CD14-positive monocyte (primary cell): ENCODE measurements at regions not wholly inside any gene's neighbourhood (a gene's known extent, or its start where the extent isn't known, plus 50 kb on each side); places are given as distances from the start of the nearest gene placed in this dataset.

ENCODE experiments used
- DNase-seq, 3 donors: peaks; one replicate each; pipeline ENCODE4 v3.0.0-alpha.2; 2011 to 2022
- H2AFZ ChIP-seq: 2 replicates; pipeline ENCODE4 v1.6.0; 2012; ENCODE audit warnings: mild to moderate bottlenecking, low read depth, low read length, inconsistent platforms; ENCODE audit not compliant: insufficient read depth, poor library complexity, severe bottlenecking
- H3K27ac ChIP-seq, 2 donors: 1 replicate in 1 of 2; 2 replicates in 1 of 2; pipeline ENCODE4 v1.5.1; 2012 to 2013; ENCODE audit warnings: low read length in 2 of 2, control low read depth in 1 of 2, inconsistent platforms in 1 of 2, low read depth in 1 of 2, mild to moderate bottlenecking in 1 of 2
- H3K27me3 ChIP-seq, 2 donors: one replicate each; pipeline versions ENCODE4 v1.6.0 to v1.6.1; 2011 to 2013; ENCODE audit warnings: low read length in 2 of 2; ENCODE audit not compliant: control insufficient read depth in 2 of 2, insufficient read depth in 2 of 2
- H3K36me3 ChIP-seq, 2 donors: replicated peaks in 1 of 2; 1 replicate in 1 of 2; 2 replicates in 1 of 2; pipeline versions ENCODE4 v1.5.1 to v1.6.1; 2012 to 2013; ENCODE audit warnings: low read length in 2 of 2, control low read depth in 1 of 2, inconsistent platforms in 1 of 2, mild to moderate bottlenecking in 1 of 2; ENCODE audit not compliant: insufficient read depth in 2 of 2, control insufficient read depth in 1 of 2
- H3K4me1 ChIP-seq, 2 donors: 1 replicate in 1 of 2; 2 replicates in 1 of 2; pipeline versions ENCODE4 v1.5.1 to v1.6.1; 2012 to 2013; ENCODE audit warnings: low read length in 2 of 2, control low read depth in 1 of 2, inconsistent platforms in 1 of 2, mild to moderate bottlenecking in 1 of 2, moderate library complexity in 1 of 2; ENCODE audit not compliant: insufficient read depth in 2 of 2, control insufficient read depth in 1 of 2
- H3K4me2 ChIP-seq: replicated peaks from 2 replicates; pipeline ENCODE3; 2012; ENCODE audit warnings: low read length, moderate library complexity, mild to moderate bottlenecking; ENCODE audit not compliant: poor library complexity, severe bottlenecking; ENCODE audit errors: extremely low read depth
- H3K4me3 ChIP-seq, 3 experiments: fragments of 200-600 bp in 1 of 3; sonication (generic) in 1 of 3; replicated peaks in 1 of 3; 1 replicate in 2 of 3; 2 replicates in 1 of 3; pipeline ENCODE4 v1.5.1; 2011 to 2013; ENCODE audit warnings: low read length in 3 of 3, mild to moderate bottlenecking in 3 of 3, control low read depth in 2 of 3, low read depth in 2 of 3, inconsistent platforms in 1 of 3, moderate library complexity in 1 of 3
- H3K79me2 ChIP-seq: 2 replicates; pipeline ENCODE4 v1.6.0; 2012; ENCODE audit warnings: mild to moderate bottlenecking, control low read depth, inconsistent platforms, low read length, moderate library complexity; ENCODE audit not compliant: insufficient read depth
- H3K9ac ChIP-seq: 2 replicates; pipeline ENCODE4 v1.6.0; 2017; ENCODE audit warnings: low read length, mild to moderate bottlenecking; ENCODE audit not compliant: insufficient read depth, poor library complexity, severe bottlenecking
- H3K9me3 ChIP-seq, 2 donors: replicated peaks in 1 of 2; 1 replicate in 1 of 2; 2 replicates in 1 of 2; pipeline versions ENCODE4 v1.5.1 to v1.6.1; 2012 to 2013; ENCODE audit warnings: low read length in 2 of 2, control low read depth in 1 of 2; ENCODE audit not compliant: control insufficient read depth in 1 of 2, insufficient read depth in 1 of 2
- H4K20me1 ChIP-seq: 2 replicates; pipeline ENCODE4 v1.6.0; 2012; ENCODE audit warnings: mild to moderate bottlenecking, low read length, control low read depth, moderate library complexity; ENCODE audit not compliant: insufficient read depth
- H3K27ac Mint-ChIP-seq, 7 donors: one replicate each; pipeline ENCODE4 v1.8.0; 2020; ENCODE audit warnings: mild to moderate bottlenecking in 7 of 7, mixed read lengths in 7 of 7, moderate library complexity in 6 of 7, inconsistent platforms in 2 of 7
- H3K27me3 Mint-ChIP-seq, 3 donors: one replicate each; pipeline ENCODE4 v1.8.0; 2021 to 2022; ENCODE audit warnings: low read depth in 3 of 3, mild to moderate bottlenecking in 3 of 3, mixed read lengths in 3 of 3, moderate library complexity in 3 of 3, inconsistent platforms in 1 of 3
- H3K36me3 Mint-ChIP-seq, 2 donors: one replicate each; pipeline ENCODE4 v1.8.0; 2020; ENCODE audit warnings: mixed read lengths in 2 of 2, inconsistent platforms in 1 of 2, mild to moderate bottlenecking in 1 of 2
- H3K4me1 Mint-ChIP-seq: one replicate; pipeline ENCODE4 v1.8.0; 2020; ENCODE audit warnings: mild to moderate bottlenecking, mixed read lengths
- H3K4me3 Mint-ChIP-seq, 2 donors: one replicate each; pipeline ENCODE4 v1.8.0; 2020; ENCODE audit warnings: mild to moderate bottlenecking in 2 of 2, mixed read lengths in 2 of 2, moderate library complexity in 1 of 2
- H3K9me3 Mint-ChIP-seq, 7 donors: one replicate each; pipeline ENCODE4 v1.8.0; 2020 to 2022; ENCODE audit warnings: mixed read lengths in 7 of 7, mild to moderate bottlenecking in 6 of 7, moderate library complexity in 6 of 7, inconsistent platforms in 2 of 7
- WGBS: methylation state at CpG from one replicate; pipeline ENCODE4 v1.1.5; 2013; ENCODE audit warnings: missing lambda C conversion rate; ENCODE audit not compliant: insufficient coverage; 5-methylcytosine and 5-hydroxymethylcytosine counted together
- intact Hi-C, 2 donors: fragments of 100-400 bp; cut with micrococcal nuclease; formaldehyde crosslinking; loops; one replicate each; pipeline versions ENCODE4 v1.15.0 to v1.15.1; 2023
- TF ChIP-seq, protein P1 (sequence below): fragments of 200-600 bp; IDR thresholded peaks from one replicate; pipeline ENCODE4 v1.8.0; 2022; ENCODE audit warnings: antibody characterized with exemption, mild to moderate bottlenecking

DNA sequence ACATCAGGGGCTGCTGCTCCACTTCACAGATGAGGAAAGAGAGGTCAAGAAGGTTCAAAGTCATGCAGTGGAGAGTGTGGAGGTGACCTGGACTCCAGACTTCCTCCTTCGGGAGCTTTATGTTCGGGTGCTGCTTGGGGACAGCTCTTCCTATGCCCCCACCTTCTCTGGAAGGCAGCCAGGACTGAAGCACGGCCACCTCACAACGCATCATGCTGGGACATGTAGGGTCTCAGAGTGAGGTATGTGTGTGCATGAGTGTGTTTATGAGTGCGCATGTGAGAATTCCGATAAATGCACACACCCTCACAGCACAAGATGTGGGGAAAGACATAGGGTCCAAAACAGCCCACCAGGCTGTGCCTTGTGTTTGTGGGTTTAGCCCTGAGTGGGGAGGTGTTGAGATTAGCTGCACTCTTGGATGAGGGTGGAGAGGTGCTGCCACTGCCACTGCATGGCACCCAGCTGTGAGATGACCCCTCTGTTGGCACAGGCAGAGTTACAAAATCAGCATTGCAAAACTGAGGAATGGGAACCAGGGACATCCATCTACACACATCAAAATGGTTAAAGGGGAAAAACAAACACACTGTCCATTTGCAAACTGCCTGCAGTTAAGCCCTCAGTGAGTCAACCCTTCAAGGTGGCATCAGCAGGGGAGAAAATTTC is 367.4 kb downstream of the SEC14L1 start:
- peaks cover 0 to 14% (median 12%) of the 10 kb centered on the region in 7 donors for H3K9me3 Mint-ChIP-seq
- Histone ChIP-seq H3K9me3 (peaks cover 5 to 8% of the 10 kb centered on the region in 2 donors), H3K4me1 (peaks cover 0 to 6% of the 10 kb centered on the region in 2 donors), H3K27me3 (no peaks in the 10 kb centered on the region), H3K36me3 (no peaks in the 10 kb centered on the region), H3K4me2 (no peak overlapping the region), H3K9ac (no peak overlapping the region), H2AFZ (no peak overlapping the region), H4K20me1 (no peaks in the 10 kb centered on the region), H3K4me3 (no peak overlapping the region), H3K79me2 (no peaks in the 10 kb centered on the region), H3K27ac (no peak overlapping the region)
- H3K36me3 Mint-ChIP-seq = no peaks in the 10 kb centered on the region
- peaks cover 2% of the 10 kb centered on the region for H3K4me1 Mint-ChIP-seq
- WGBS = no CpG with 5 or more reads among the region's 6 CpGs
- peaks cover 0 to 14% (median 11%) of the 10 kb centered on the region in 3 donors for H3K27me3 Mint-ChIP-seq
- no peak overlapping the region for H3K4me3 Mint-ChIP-seq
- H3K27ac Mint-ChIP-seq = no peak overlapping the region
- no peak for DNase-seq
- TF ChIP-seq, protein P1, sequence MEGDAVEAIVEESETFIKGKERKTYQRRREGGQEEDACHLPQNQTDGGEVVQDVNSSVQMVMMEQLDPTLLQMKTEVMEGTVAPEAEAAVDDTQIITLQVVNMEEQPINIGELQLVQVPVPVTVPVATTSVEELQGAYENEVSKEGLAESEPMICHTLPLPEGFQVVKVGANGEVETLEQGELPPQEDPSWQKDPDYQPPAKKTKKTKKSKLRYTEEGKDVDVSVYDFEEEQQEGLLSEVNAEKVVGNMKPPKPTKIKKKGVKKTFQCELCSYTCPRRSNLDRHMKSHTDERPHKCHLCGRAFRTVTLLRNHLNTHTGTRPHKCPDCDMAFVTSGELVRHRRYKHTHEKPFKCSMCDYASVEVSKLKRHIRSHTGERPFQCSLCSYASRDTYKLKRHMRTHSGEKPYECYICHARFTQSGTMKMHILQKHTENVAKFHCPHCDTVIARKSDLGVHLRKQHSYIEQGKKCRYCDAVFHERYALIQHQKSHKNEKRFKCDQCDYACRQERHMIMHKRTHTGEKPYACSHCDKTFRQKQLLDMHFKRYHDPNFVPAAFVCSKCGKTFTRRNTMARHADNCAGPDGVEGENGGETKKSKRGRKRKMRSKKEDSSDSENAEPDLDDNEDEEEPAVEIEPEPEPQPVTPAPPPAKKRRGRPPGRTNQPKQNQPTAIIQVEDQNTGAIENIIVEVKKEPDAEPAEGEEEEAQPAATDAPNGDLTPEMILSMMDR = no peak
- intact Hi-C loops = no loop called here

DNA sequence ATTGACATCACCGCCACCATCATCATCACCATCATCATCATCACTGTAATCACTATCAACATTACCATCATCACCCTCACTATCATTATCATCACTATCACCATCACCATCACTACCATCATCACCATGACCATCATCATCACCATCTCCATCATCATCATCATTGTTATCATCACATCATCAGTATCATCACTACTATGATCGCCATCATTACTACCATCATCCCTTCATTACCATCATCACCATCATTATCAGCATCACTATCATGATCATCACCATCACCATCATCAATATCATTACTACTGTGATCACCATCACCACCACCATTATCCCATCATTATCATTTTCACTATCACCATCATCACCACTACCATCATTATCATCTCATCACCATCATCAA is 368.3 kb downstream of the SEC14L1 start:
- intact Hi-C loops = no loop called here
- Mint-ChIP-seq H3K9me3 (peaks cover 0 to 14% (median 12%) of the 10 kb centered on the region in 7 donors), H3K4me1 (peaks cover 2% of the 10 kb centered on the region), H3K4me3 (no peak overlapping the region), H3K36me3 (no peaks in the 10 kb centered on the region), H3K27ac (no peak overlapping the region), H3K27me3 (peaks cover 0 to 14% (median 11%) of the 10 kb centered on the region in 3 donors)
- no peaks in the 10 kb centered on the region for H3K79me2 ChIP-seq
- peaks cover 5 to 8% of the 10 kb centered on the region in 2 donors for H3K9me3 ChIP-seq
- peaks cover 0 to 6% of the 10 kb centered on the region in 2 donors for H3K4me1 ChIP-seq
- H3K27me3 ChIP-seq = no peaks in the 10 kb centered on the region
- TF ChIP-seq, protein P1 = no peak
- no peak overlapping the region for H2AFZ ChIP-seq
- DNase-seq = no peak
- H4K20me1 ChIP-seq = no peaks in the 10 kb centered on the region
- no peak overlapping the region for H3K4me2 ChIP-seq
- WGBS = 100% methylated on average over 2 of the region's 2 CpGs
- H3K9ac ChIP-seq = no peak overlapping the region
- H3K36me3 ChIP-seq = no peaks in the 10 kb centered on the region
- no peak overlapping the region for H3K4me3 ChIP-seq
- no peak overlapping the region for H3K27ac ChIP-seq
